OCI-LY1 (cell line): ENCODE measurements at regions not wholly inside any gene's neighbourhood (a gene's known extent, or its start where the extent isn't known, plus 50 kb on each side); places are given as distances from the start of the nearest gene placed in this dataset.

Experiments used
- H2AFZ ChIP-seq: fragments of 200-600 bp; sonication (generic), shearing (Covaris generic); 2 replicates; pipeline ENCODE4 v1.6.0; 2014; ENCODE audit warnings: antibody characterized with exemption, mild to moderate bottlenecking, low read length
- H3F3A ChIP-seq: fragments of 200-600 bp; sonication (generic), shearing (Covaris generic); 2 replicates; pipeline ENCODE4 v1.6.0; 2014; ENCODE audit warnings: mild to moderate bottlenecking, antibody characterized with exemption, low read length, moderate library complexity; ENCODE audit not compliant: insufficient read depth
- H3K27ac ChIP-seq: fragments of 200-600 bp; sonication (generic); 2 replicates; pipeline ENCODE4 v1.5.1; 2014; ENCODE audit warnings: low read length, mixed run types, mild to moderate bottlenecking, low read depth; ENCODE audit not compliant: poor library complexity, severe bottlenecking
- H3K27me3 ChIP-seq: fragments of 200-600 bp; sonication (generic); 2 replicates; pipeline ENCODE4 v1.6.0; 2014; ENCODE audit warnings: antibody characterized with exemption, mild to moderate bottlenecking, low read length, moderate library complexity; ENCODE audit not compliant: insufficient read depth
- H3K36me3 ChIP-seq: fragments of 200-600 bp; sonication (generic); 2 replicates; pipeline ENCODE4 v1.6.1; 2014; ENCODE audit warnings: mild to moderate bottlenecking, antibody characterized with exemption, low read length, moderate library complexity, mixed read lengths; ENCODE audit not compliant: insufficient read depth
- H3K4me1 ChIP-seq: fragments of 200-600 bp; sonication (generic); 2 replicates; pipeline ENCODE4 v1.5.1; 2014; ENCODE audit warnings: mild to moderate bottlenecking, low read length, moderate library complexity; ENCODE audit not compliant: insufficient read depth, severe bottlenecking
- H3K4me2 ChIP-seq: fragments of 200-600 bp; sonication (generic), shearing (Covaris generic); 2 replicates; pipeline ENCODE4 v1.6.1; 2014; ENCODE audit warnings: low read length
- H3K4me3 ChIP-seq: fragments of 200-600 bp; sonication (generic); 2 replicates; pipeline ENCODE4 v1.5.1; 2014; ENCODE audit warnings: low read length, low read depth, mild to moderate bottlenecking, mixed read lengths; ENCODE audit not compliant: poor library complexity, severe bottlenecking
- H3K79me2 ChIP-seq: fragments of 200-600 bp; shearing (Covaris generic); 2 replicates; pipeline ENCODE4 v1.6.1; 2016; ENCODE audit warnings: mixed run types, low read length, mixed read lengths; ENCODE audit not compliant: insufficient read depth
- H3K9ac ChIP-seq: fragments of 200-600 bp; sonication (generic), shearing (Covaris generic); 2 replicates; pipeline ENCODE4 v1.6.1; 2014; ENCODE audit warnings: mild to moderate bottlenecking, low read length, mixed read lengths
- H3K9me2 ChIP-seq: fragments of 200-600 bp; sonication (generic), shearing (Covaris generic); 2 replicates; pipeline ENCODE4 v1.6.1; 2014; ENCODE audit warnings: low read depth, mild to moderate bottlenecking, low read length, mixed read lengths
- H3K9me3 ChIP-seq: fragments of 200-600 bp; shearing (Covaris generic); 2 replicates; pipeline ENCODE4 v1.6.1; 2014; ENCODE audit warnings: low read length, mixed read lengths
- H4K20me1 ChIP-seq: fragments of 200-600 bp; sonication (generic), shearing (Covaris generic); 2 replicates; pipeline ENCODE4 v1.6.0; 2016; ENCODE audit warnings: mild to moderate bottlenecking, low read length; ENCODE audit not compliant: insufficient read depth
- CTCF ChIP-seq: fragments of 200-600 bp; sonication (generic), shearing (Covaris generic); IDR thresholded peaks from 2 replicates; pipeline ENCODE4 v1.5.1; 2017; ENCODE audit warnings: mild to moderate bottlenecking, antibody characterized with exemption, low read length, moderate library complexity, mixed read lengths
- EZH2 ChIP-seq: fragments of 200-600 bp; sonication (generic), shearing (Covaris generic); IDR thresholded peaks from 2 replicates; pipeline ENCODE4 v1.8.0; 2017; ENCODE audit warnings: borderline replicate concordance, mixed run types, mild to moderate bottlenecking, antibody characterized with exemption, low read length, moderate library complexity, mixed read lengths

GRCh38 chr9:3660936-3661335 is 135.1 kb upstream of the RFX3 start:
- no peak overlapping the region for H2AFZ ChIP-seq
- no peaks in the 10 kb centered on the region for H3K27me3 ChIP-seq
- no peak overlapping the region for H3K9ac ChIP-seq
- no peaks in the 10 kb centered on the region for H4K20me1 ChIP-seq
- no peak overlapping the region for H3K4me2 ChIP-seq
- no peaks in the 10 kb centered on the region for H3K4me1 ChIP-seq
- H3K9me3 ChIP-seq: no peaks in the 10 kb centered on the region
- H3K9me2 ChIP-seq: no peaks in the 10 kb centered on the region
- no peaks in the 10 kb centered on the region for H3K79me2 ChIP-seq
- H3K4me3 ChIP-seq: no peak overlapping the region
- H3F3A ChIP-seq: no peaks in the 10 kb centered on the region
- no peaks in the 10 kb centered on the region for H3K36me3 ChIP-seq
- H3K27ac ChIP-seq: no peak overlapping the region
- TF ChIP-seq EZH2 (no peak), CTCF (no peak)

DNA sequence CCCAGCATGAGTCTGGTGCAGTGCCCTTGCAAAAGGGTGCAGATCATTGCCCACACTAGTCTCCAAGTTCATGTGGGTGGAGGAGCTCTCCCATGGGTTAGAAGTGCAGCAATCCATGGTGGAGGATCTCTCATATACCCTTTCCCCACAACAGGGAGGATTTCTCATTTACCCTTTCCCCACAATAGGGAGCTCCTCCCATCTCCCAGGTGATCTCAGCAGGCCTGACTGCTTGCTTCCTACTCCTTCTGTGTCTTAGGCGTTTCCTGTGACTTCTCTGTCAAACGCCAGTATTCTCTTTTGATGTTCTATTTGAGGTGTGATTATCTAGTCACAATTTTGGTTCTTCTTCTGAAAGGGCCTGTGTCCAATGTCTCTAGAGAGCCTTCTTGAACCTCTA is 133.8 kb upstream of the RFX3 start:
- Histone ChIP-seq H3K27me3 (no peaks in the 10 kb centered on the region), H3K4me1 (no peaks in the 10 kb centered on the region), H3K36me3 (no peaks in the 10 kb centered on the region), H3F3A (no peaks in the 10 kb centered on the region), H3K9me2 (no peaks in the 10 kb centered on the region), H4K20me1 (no peaks in the 10 kb centered on the region), H2AFZ (no peak overlapping the region), H3K4me3 (no peak overlapping the region), H3K4me2 (no peak overlapping the region), H3K9ac (no peak overlapping the region), H3K9me3 (no peaks in the 10 kb centered on the region), H3K27ac (no peak overlapping the region), H3K79me2 (no peaks in the 10 kb centered on the region)
- TF ChIP-seq CTCF: no peak
- TF ChIP-seq EZH2: no peak

DNA sequence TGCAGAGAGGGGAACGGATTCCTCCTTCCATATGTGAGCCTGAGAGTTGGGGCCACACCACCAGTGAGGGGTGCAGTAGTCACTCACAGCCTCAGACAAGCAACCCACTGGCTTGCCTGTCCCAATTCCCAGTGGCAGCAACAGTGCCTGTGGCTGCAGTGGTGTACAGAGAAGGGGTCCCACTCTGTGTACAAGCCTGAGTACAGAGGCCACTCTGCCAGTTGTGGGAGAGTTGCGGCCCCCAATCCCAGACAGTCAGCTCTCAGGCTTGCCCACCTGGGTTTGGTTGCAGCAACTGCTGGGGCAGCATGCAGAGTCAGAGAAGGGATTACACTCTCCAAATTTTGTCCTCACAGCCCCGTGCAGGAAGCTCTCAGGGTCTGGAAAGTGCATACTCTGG is 133.2 kb upstream of the RFX3 start:
- Histone ChIP-seq H3K9ac (no peak overlapping the region), H3K4me3 (no peak overlapping the region), H3K36me3 (no peaks in the 10 kb centered on the region), H3K4me1 (no peaks in the 10 kb centered on the region), H3K9me3 (no peaks in the 10 kb centered on the region), H3K27ac (no peak overlapping the region), H3F3A (no peaks in the 10 kb centered on the region), H4K20me1 (no peaks in the 10 kb centered on the region), H3K9me2 (no peaks in the 10 kb centered on the region), H2AFZ (no peak overlapping the region), H3K4me2 (no peak overlapping the region), H3K27me3 (no peaks in the 10 kb centered on the region), H3K79me2 (no peaks in the 10 kb centered on the region)
- no peak for TF ChIP-seq EZH2
- TF ChIP-seq CTCF: no peak
